ENCODE measurements at regions not wholly inside any gene's neighbourhood (a gene's known extent, or its start where the extent isn't known, plus 50 kb on each side); places are given as distances from the start of the nearest gene placed in this dataset.

DNA sequence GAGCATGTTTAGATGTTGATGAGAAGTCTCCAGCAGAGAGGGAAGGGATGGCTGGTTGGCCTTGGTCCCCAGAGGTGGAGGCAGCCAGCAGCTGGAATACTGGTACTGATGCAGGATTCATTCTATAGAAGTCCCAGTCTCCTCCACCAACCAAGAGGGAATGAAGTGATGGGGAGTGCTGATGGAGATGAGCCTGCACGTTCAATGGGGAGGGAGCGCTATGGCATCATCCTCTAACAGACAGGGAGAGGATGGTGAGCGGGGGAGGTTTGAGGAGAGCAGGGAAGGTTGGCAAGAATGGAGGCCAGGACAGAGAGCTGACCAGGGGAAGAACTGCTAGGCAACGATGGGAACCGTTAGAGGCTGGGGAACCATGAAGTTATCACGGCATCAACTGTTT lies 159.8 kb upstream of the MVB12B start:
- Histone ChIP-seq H3K9ac (no peak overlapping the region), H3K4me1 (no peaks in the 10 kb centered on the region), H3K27ac (no peak overlapping the region), H3K79me2 (no peaks in the 10 kb centered on the region), H3K4me3 (ENCODE audit: low read depth, low read length) (no peak overlapping the region), H2AFZ (no peak overlapping the region), H3K36me3 (ENCODE audit: control insufficient read depth, insufficient read depth, low read length) (no peaks in the 10 kb centered on the region), H3K9me3 (ENCODE audit: control insufficient read depth, low read length) (no peaks in the 10 kb centered on the region), H3K27me3 (ENCODE audit: control insufficient read depth, insufficient read depth, low read length) (no peaks in the 10 kb centered on the region), H3K4me2 (ENCODE audit: low read length) (no peak overlapping the region)
- TF ChIP-seq, protein P1, sequence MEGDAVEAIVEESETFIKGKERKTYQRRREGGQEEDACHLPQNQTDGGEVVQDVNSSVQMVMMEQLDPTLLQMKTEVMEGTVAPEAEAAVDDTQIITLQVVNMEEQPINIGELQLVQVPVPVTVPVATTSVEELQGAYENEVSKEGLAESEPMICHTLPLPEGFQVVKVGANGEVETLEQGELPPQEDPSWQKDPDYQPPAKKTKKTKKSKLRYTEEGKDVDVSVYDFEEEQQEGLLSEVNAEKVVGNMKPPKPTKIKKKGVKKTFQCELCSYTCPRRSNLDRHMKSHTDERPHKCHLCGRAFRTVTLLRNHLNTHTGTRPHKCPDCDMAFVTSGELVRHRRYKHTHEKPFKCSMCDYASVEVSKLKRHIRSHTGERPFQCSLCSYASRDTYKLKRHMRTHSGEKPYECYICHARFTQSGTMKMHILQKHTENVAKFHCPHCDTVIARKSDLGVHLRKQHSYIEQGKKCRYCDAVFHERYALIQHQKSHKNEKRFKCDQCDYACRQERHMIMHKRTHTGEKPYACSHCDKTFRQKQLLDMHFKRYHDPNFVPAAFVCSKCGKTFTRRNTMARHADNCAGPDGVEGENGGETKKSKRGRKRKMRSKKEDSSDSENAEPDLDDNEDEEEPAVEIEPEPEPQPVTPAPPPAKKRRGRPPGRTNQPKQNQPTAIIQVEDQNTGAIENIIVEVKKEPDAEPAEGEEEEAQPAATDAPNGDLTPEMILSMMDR (IDR thresholded peaks at IDR 0.05), result no peak

DNA sequence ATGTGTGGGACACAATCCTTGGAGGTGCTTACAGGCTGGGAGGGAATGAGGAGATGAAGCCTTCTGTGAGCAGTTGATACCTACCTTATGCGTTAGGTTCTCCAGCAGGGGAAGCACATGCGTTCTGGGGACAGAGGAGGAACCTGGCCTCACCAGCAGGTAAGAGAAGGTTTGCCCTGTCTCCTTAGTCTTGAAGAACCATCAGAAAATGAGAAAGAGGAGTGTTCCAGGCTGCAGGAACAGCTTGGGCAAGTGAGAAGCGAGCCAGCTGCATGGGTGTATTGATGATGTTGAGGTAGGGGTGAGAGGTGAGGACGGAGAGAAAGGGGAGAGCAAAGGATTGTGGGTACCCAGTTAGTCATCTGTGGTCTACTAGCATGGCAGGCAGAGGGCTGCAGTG lies 156.9 kb upstream of the MVB12B start:
- no peak overlapping the region for H3K27ac ChIP-seq
- H3K9me3 ChIP-seq (ENCODE audit: control insufficient read depth, low read length), result no peaks in the 10 kb centered on the region
- no peak overlapping the region for H3K4me2 ChIP-seq (ENCODE audit: low read length)
- no peaks in the 10 kb centered on the region for H3K79me2 ChIP-seq
- H3K36me3 ChIP-seq (ENCODE audit: control insufficient read depth, insufficient read depth, low read length), result no peaks in the 10 kb centered on the region
- H3K4me3 ChIP-seq (ENCODE audit: low read depth, low read length), result no peak overlapping the region
- no peaks in the 10 kb centered on the region for H3K27me3 ChIP-seq (ENCODE audit: control insufficient read depth, insufficient read depth, low read length)
- TF ChIP-seq, protein P1 (IDR thresholded peaks at IDR 0.05), result no peak
- no peak overlapping the region for H2AFZ ChIP-seq
- H3K4me1 ChIP-seq, result no peaks in the 10 kb centered on the region
- no peak overlapping the region for H3K9ac ChIP-seq

GRCh38 chr9:126170286-126170823 lies 156.3 kb upstream of the MVB12B start:
- no peak overlapping the region for H3K4me3 ChIP-seq (ENCODE audit: low read depth, low read length)
- no peak overlapping the region for H3K9ac ChIP-seq
- H3K79me2 ChIP-seq, result no peaks in the 10 kb centered on the region
- no peaks in the 10 kb centered on the region for H3K4me1 ChIP-seq
- no peaks in the 10 kb centered on the region for H3K36me3 ChIP-seq (ENCODE audit: control insufficient read depth, insufficient read depth, low read length)
- no peaks in the 10 kb centered on the region for H3K9me3 ChIP-seq (ENCODE audit: control insufficient read depth, low read length)
- TF ChIP-seq, protein P1 (IDR thresholded peaks at IDR 0.05), result no peak
- H3K27me3 ChIP-seq (ENCODE audit: control insufficient read depth, insufficient read depth, low read length), result no peaks in the 10 kb centered on the region
- no peak overlapping the region for H2AFZ ChIP-seq
- H3K27ac ChIP-seq, result no peak overlapping the region
- no peak overlapping the region for H3K4me2 ChIP-seq (ENCODE audit: low read length)

DNA sequence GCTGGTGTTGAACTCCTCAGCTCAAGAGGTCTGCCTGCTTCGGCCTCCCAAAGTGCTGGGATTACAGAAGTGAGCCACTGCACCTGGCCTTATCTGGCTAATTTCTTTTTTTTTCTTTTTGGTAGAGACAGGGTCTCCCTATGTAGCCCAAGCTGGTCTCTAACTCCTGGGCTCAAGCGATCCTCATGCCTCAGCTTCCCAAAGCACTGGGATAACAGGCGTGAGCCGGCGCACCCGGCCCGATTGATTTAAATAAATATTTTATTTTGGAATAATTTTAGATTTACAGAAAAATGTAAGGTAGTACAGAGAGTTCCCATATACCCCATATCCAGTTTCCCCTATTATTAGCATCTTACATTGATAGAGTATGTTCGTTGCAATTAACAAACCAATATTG lies 155.0 kb upstream of the MVB12B start:
- no peaks in the 10 kb centered on the region for H3K9me3 ChIP-seq (ENCODE audit: control insufficient read depth, low read length)
- H2AFZ ChIP-seq, result no peak overlapping the region
- no peaks in the 10 kb centered on the region for H3K4me1 ChIP-seq
- no peak overlapping the region for H3K4me3 ChIP-seq (ENCODE audit: low read depth, low read length)
- no peaks in the 10 kb centered on the region for H3K36me3 ChIP-seq (ENCODE audit: control insufficient read depth, insufficient read depth, low read length)
- TF ChIP-seq, protein P1 (IDR thresholded peaks at IDR 0.05), result no peak
- H3K27ac ChIP-seq, result no peak overlapping the region
- H3K4me2 ChIP-seq (ENCODE audit: low read length), result no peak overlapping the region
- no peaks in the 10 kb centered on the region for H3K79me2 ChIP-seq
- H3K9ac ChIP-seq, result no peak overlapping the region
- no peaks in the 10 kb centered on the region for H3K27me3 ChIP-seq (ENCODE audit: control insufficient read depth, insufficient read depth, low read length)

- Histone ChIP-seq H3K36me3 (ENCODE audit: control insufficient read depth, insufficient read depth, low read length) (no peaks in the 10 kb centered on the region), H3K4me2 (ENCODE audit: low read length) (no peak overlapping the region), H3K4me3 (ENCODE audit: low read depth, low read length) (no peak overlapping the region), H3K9me3 (ENCODE audit: control insufficient read depth, low read length) (no peaks in the 10 kb centered on the region), H3K27me3 (ENCODE audit: control insufficient read depth, insufficient read depth, low read length) (no peaks in the 10 kb centered on the region), H3K4me1 (no peaks in the 10 kb centered on the region), H2AFZ (no peak overlapping the region), H3K9ac (no peak overlapping the region), H3K79me2 (no peaks in the 10 kb centered on the region), H3K27ac (no peak overlapping the region)
- TF ChIP-seq, protein P1 (IDR thresholded peaks at IDR 0.05), result no peak
Measured at GRCh38 chr9:126173401-126173800, 153.2 kb upstream of the MVB12B start.
